ENCODE measurements at regions not wholly inside any gene's neighbourhood (a gene's known extent, or its start where the extent isn't known, plus 50 kb on each side); places are given as distances from the start of the nearest gene placed in this dataset.

GRCh38 chr13:84606616-84607015 lies 724.3 kb upstream of the SLITRK1 start:
- no peak for TF ChIP-seq CTCF (conservative IDR thresholded peaks at IDR 0.05; ENCODE audit: low read length)
- no peak for TF ChIP-seq EZH2phosphoT487 (IDR thresholded peaks at IDR 0.05; ENCODE audit: borderline replicate concordance, low read depth, low read length)
